ENCODE measurements at regions not wholly inside any gene's neighbourhood (a gene's known extent, or its start where the extent isn't known, plus 50 kb on each side); places are given as distances from the start of the nearest gene placed in this dataset.
"Not testable (repeated sequence)": the region's sequence is repeated elsewhere in the genome, so short reads cannot be mapped to it uniquely, and the experiment has no call there.

GRCh38 chrX:63285375-63285774 is 65.8 kb downstream of the SPIN4 start:
- DNase-seq (ENCODE audit: low read depth in 2 of 3, low spot score in 2 of 3): no peak

DNA sequence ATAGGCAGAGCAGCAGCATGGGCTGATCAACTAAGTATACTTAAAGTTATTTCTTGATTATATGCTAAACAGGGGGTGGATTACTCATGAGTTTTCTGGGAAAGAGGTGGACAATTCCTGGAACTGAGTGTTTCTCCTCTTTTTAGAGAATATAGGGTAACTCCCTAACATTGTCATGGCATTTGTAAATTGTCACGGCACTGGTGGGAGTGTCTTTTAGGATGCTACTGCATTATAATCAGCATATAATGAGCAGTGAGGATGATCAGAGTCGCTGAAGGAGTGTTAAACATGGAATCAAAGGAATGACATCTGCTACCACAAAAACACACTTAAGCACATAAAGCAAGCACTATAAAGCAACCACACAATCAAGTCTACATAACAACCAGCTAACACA is 66.5 kb downstream of the SPIN4 start:
- DNase-seq (ENCODE audit: low read depth in 2 of 3, low spot score in 2 of 3): no peak

DNA sequence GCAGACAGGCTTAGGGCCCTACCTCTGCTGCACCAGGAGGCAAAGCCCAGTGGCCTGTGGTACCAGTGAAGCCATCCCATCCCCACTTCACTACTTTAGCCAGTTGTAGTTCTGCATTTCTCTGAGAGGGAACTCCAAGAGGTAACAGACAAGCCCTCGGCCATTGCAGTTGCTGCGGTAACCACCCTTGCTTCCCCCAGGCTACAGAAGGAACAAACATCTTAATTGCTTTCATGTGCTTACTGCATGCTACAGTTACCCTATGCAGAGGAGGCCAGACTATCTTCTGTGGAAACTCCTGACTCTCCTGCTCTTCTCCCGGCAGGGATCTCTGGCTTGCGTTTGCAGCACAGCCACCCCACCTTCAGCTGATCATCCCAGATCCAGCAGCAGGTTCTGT is 67.8 kb downstream of the SPIN4 start:
- peak in 1 of 3 donors; percentile 23 for DNase-seq (ENCODE audit: low read depth in 2 of 3, low spot score in 2 of 3)

DNA sequence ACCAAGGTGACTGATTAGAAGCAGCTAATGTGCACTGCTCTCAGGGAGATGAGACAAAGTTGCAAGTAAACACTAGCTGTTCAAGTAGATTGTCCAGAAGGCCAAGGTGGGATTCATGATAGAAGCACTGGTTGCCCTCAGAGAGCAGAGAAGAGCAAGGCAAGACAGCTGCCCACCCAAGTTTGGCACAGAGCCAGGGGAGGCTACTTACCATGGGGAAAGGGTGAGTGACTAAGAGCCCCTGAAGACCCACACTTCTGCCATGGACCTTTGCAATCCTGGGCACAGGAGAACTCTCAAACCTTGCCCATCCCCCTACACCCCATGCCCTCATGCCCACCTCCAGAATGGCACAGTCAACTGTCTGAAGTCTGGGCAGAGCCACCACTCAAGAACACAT is 68.3 kb downstream of the SPIN4 start:
- DNase-seq (ENCODE audit: low read depth in 2 of 3, low spot score in 2 of 3): no peak

DNA sequence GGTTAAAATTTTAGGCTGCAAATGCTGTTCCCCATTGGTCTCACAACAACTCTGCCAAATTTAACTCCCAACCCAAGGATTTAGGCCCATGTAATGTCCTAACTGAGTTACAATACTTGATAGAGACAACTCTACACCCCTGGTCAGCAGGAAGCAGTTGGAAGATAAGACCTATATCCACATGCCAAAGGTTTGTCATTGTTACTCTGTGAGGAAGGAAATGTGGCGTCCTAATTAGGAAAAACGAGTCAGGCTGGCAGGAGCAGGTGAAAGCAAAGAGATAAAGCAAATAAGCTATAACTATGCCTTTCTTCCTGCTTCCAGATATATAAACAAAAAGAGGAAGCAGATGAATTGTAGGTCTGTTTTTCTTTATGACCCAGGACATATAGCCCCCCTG is 69.1 kb downstream of the SPIN4 start:
- peak in 1 of 3 donors; percentile 4 for DNase-seq (ENCODE audit: low read depth in 2 of 3, low spot score in 2 of 3)

- no peak for DNase-seq (ENCODE audit: low read depth in 2 of 3, low spot score in 2 of 3)
Measured at GRCh38 chrX:63281465-63281864, 69.7 kb downstream of the SPIN4 start.

DNA sequence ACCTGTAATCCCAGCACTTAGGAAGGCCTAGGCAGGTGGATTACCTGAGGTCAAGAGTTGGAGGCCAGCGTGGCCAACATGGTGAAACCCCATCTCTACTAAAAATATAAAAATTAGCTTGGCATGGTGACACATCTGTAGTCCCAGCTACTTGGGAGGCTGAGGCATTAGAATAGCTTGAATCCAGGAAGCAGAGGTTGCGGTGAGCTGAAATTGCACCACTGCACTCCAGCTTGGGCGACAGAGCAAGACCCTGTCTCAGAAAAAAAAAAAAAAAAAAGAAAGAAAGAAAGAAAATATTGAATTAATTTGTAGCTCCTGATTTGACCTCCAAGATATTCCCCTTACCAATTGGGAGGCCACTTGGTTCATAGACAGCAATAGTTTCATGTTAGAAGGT is 73.7 kb downstream of the SPIN4 start:
- not testable (repeated sequence) for DNase-seq (ENCODE audit: low read depth in 2 of 3, low spot score in 2 of 3)

- DNase-seq (ENCODE audit: low read depth in 2 of 3, low spot score in 2 of 3): peak in 2 of 3 donors; percentile 6 to 26
Measured at GRCh38 chrX:63275127-63275526, 76.0 kb downstream of the SPIN4 start.

DNA sequence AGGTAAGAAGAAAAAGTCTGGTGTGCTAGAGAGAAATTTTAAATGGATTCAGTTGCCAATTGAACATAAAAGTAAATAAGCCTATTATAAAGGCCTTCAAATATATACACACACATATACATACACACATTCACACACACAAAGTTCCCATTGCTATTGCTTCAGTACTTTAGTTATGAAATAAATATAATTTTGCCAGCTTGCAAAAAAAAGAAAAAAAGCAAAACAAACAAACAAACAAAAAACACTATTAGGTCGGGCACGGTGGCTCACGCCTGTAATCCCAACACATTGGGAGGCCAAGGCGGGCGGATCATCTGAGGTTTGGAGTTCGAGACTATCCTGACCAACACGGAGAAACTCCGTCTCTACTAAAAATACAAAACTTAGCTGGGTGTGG is 80.3 kb downstream of the SPIN4 start:
- DNase-seq (ENCODE audit: low read depth in 2 of 3, low spot score in 2 of 3): no peak

DNA sequence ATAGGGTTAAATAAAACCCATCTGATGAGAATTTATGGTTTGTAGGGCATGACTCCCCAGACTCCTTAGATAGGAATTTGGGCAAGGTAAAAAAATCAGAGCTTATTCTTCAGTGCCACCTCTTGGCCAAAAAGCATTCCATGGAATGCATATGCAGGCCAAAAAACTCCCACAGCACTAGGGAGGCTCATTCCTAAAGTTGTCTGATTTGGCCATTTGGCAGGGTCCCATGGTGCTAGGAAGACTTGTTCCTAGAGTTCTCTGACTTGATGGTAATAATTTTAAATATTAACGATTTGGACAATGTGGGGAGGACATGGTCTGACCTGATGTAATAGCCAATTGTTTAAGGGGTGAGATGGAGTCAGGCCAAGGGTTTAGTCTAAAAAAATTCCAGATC is 93.0 kb downstream of the SPIN4 start:
- no peak for DNase-seq (ENCODE audit: low read depth in 2 of 3, low spot score in 2 of 3)

GRCh38 chrX:63250253-63250868 is 100.8 kb downstream of the SPIN4 start:
- DNase-seq (ENCODE audit: low read depth in 2 of 3, low spot score in 2 of 3): peak; percentile 14 to 82 (median 62)

- not testable (repeated sequence) for DNase-seq (ENCODE audit: low read depth in 2 of 3, low spot score in 2 of 3)
Measured at GRCh38 chrX:63242689-63243088, 108.4 kb downstream of the SPIN4 start.

DNA sequence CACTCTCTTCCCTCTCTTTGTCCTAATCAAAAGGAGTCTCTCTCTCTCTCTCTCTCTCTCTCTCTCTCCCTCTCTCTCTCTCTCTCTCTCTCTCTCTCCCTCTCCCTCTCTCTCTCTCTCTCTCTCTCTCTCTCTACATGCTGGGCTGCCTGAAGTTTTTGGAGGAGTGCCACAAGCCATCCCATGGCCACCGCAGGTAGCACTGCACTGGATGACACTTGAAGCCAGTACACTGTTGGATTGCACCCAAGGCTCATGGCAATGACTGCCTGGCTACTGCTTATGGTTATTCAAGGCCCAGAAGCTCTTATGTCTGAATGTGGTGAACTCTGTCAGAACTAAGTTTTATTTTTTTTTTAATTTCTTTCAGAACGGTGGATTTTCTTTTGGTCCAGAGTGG is 115.2 kb downstream of the SPIN4 start:
- not testable (repeated sequence) for DNase-seq (ENCODE audit: low read depth in 2 of 3, low spot score in 2 of 3)

DNA sequence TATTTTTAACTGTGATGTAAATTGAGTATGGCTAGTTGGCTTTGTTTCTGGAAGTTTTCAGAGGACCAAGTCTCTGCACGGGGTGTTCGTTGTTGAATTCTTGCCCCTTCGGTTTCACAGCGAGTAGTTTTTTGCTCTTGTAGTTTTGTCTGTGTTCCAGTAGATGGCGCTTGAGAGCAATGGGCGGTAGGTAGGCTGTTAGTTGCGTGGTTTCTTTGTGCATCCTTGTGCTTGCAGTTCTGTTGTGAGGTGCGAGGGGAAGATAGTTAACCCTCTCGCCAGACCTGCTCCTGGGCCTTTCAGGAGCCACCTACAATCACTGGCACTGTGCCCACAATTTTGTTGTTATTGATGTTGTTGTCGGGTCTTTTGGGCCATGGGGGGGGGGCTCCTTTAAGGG is 118.1 kb downstream of the SPIN4 start:
- DNase-seq (ENCODE audit: low read depth in 2 of 3, low spot score in 2 of 3): not testable (repeated sequence)

GRCh38 chrX:63218202-63218601 is 132.9 kb downstream of the SPIN4 start:
- not testable (repeated sequence) for DNase-seq (ENCODE audit: low read depth in 2 of 3, low spot score in 2 of 3)

- DNase-seq (ENCODE audit: low read depth in 2 of 3, low spot score in 2 of 3): not testable (repeated sequence)
Measured at GRCh38 chrX:63217549-63217948, 133.6 kb downstream of the SPIN4 start.

- not testable (repeated sequence) for DNase-seq (ENCODE audit: low read depth in 2 of 3, low spot score in 2 of 3)
Measured at GRCh38 chrX:63209645-63210044, 141.5 kb downstream of the SPIN4 start.

DNA sequence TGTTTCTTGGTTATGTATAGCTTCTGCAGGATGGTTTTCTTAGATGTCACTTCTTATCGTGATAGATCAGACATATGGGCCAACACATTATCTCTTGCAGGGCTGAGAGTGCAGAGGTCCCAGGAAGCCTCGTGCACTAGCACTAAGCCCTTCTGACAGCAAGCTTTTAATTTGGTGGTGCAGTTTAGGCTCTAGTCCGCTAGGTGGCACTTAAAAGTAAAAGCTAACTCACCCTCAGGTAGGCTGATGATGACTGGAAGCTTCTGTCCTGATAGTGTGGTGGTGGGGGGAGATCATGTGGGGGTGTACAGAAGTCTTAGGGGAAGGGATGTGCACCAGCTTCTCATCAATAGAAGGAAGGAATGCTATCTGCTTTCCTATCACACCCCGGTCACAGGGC is 142.0 kb downstream of the SPIN4 start:
- not testable (repeated sequence) for DNase-seq (ENCODE audit: low read depth in 2 of 3, low spot score in 2 of 3)

- DNase-seq (ENCODE audit: low read depth in 2 of 3, low spot score in 2 of 3): not testable (repeated sequence)
Measured at GRCh38 chrX:63204266-63205074, 146.7 kb downstream of the SPIN4 start.

DNA sequence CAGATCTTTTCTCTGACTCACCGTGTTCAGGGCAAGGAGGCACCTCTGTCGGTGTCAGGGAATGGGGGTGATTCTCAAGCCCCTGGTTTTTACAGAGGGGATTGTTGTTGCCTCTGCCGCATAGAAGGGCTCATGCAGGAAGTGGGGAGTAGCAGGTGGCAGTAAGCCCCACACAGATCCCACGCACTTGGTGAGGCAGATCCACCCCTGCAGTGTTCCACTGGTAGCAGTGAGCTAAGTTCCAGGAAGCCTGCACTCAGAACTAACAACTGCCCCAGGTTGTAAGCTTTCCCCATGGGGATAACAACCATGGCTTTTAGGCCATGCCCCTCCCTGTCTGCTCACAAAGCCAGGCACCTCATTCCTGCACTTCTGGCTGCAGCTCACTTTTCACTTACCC is 149.1 kb downstream of the SPIN4 start:
- not testable (repeated sequence) for DNase-seq (ENCODE audit: low read depth in 2 of 3, low spot score in 2 of 3)

GRCh38 chrX:63198693-63199092 is 152.4 kb downstream of the SPIN4 start:
- not testable (repeated sequence) for DNase-seq (ENCODE audit: low read depth in 2 of 3, low spot score in 2 of 3)

DNA sequence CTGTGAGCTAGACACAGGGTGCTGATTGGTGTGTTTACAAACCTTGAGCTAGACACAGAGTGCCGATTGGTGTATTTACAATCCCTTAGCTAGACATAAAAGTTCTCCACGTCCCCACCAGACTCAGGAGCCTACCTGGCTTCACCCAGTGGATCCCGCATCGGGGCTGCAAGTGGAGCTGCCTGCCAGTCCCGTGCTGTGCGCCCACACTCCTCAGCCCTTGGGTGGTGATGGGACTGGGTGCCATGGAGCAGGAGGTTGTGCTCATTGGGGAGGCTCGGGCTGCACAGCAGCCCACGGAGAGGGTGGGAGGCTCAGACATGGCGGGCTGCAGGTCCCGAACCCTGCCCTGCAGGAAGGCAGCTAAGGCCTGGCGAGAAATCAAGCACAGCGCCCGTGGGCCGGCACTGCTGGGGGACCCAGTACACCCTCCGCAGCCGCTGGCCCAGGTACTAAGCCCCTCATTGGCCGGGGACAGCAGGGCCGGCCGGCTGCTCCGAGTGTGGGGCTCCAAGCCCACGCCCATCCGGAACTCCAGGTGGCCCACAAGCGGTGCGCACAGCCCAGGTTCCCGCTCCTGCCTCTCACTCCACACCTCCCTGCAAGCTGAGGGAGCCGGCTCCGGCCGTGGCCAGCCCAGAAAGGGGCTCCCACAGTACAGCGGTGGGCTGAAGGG is 158.6 kb downstream of the SPIN4 start:
- DNase-seq (ENCODE audit: low read depth in 2 of 3, low spot score in 2 of 3): not testable (repeated sequence)

Measured in hematopoietic multipotent progenitor cell (in vitro differentiated cells).